Cardiac fibroblast (primary cell): ENCODE measurements at regions not wholly inside any gene's neighbourhood (a gene's known extent, or its start where the extent isn't known, plus 50 kb on each side); places are given as distances from the start of the nearest gene placed in this dataset.

Experiments used
- DNase-seq, 2 donors: peaks; one replicate each; pipeline versions ENCODE4 v3.0.0 to v3.0.0-alpha.2; 2010; ENCODE audit warnings: low read depth in 2 of 2
- H3K4me3 ChIP-seq, 2 donors: replicated peaks in 1 of 2; 1 replicate in 1 of 2; 2 replicates in 1 of 2; pipeline ENCODE4 v1.5.1; 2011; ENCODE audit warnings: low read depth in 2 of 2, low read length in 2 of 2, mild to moderate bottlenecking in 2 of 2, moderate library complexity in 1 of 2
- CTCF ChIP-seq: IDR thresholded peaks from one replicate; pipeline ENCODE4 v1.5.1; 2011; ENCODE audit warnings: low read depth, mild to moderate bottlenecking, low read length, inconsistent platforms

- no peak for DNase-seq
- no peak for TF ChIP-seq CTCF
These were observed 207.5 kb downstream of the MATN1 start for GRCh38 chr1:30515755-30516484.

GRCh38 chr1:30514945-30515344, 208.4 kb downstream of the MATN1 start:
- TF ChIP-seq CTCF = no peak
- no peak for DNase-seq
- H3K4me3 ChIP-seq = no peak overlapping the region

More at GRCh38 chr1:30515755-30516484, 207.5 kb downstream of the MATN1 start:
- no peak overlapping the region for H3K4me3 ChIP-seq

- no peak for TF ChIP-seq CTCF
- H3K4me3 ChIP-seq = no peak overlapping the region
- DNase-seq = no peak
These were observed 209.2 kb downstream of the MATN1 start for GRCh38 chr1:30514137-30514654.

DNA sequence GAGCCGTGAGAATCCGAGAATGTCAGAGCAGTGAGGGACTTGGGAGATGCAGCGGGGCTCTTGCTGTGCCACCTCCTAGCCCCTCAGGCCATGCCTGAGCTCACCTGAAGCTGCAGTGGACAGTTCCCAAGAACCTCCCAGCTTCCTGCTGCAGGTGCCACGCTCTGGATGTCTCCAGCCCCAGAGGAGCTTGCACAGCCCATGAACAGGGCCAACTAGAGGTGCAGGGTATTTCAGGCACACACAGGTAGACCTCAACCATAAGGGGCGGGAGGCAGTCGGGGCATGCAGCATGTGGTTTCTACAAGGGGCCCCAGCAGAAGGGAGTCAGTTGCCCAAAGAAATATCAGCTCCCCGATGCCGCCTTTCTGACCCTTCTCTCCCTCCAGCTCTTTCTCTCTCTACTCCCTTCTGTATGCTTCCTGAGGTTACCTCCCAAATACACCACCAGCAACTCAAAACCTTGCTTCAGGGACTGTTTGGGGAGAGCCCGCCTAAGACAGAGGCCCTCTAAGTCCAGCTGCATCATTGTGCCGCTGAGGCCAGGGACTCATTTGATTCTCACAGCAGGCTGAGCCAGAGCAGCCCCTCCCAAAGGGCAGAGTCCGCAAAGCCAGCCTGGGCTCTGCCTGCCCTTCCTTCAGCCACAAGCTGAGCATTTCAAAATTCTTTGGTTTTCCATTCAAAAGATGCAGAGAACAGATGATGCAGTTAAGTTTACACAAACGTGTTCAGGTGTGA, 209.8 kb downstream of the MATN1 start:
- DNase-seq = no peak
- no peak for TF ChIP-seq CTCF
- no peak overlapping the region for H3K4me3 ChIP-seq

DNA sequence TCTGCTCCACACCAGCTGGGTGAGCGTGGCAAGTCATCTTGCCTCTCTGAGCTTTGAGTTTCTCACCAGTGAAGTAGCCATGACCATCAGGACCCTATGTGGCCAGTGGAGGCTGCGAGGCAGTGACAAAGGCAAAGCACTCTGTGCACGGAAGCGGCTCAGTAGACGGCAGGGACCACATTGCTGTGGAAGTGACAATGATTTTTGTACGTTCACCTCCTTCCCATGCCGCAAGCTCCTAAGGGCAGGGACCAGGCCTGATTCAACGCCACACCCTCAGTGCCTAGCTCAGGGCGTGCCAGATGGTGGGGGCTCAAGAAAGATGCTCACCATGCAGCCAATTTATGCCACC, 210.5 kb downstream of the MATN1 start:
- TF ChIP-seq CTCF = no peak
- DNase-seq = no peak
- no peak overlapping the region for H3K4me3 ChIP-seq

DNA sequence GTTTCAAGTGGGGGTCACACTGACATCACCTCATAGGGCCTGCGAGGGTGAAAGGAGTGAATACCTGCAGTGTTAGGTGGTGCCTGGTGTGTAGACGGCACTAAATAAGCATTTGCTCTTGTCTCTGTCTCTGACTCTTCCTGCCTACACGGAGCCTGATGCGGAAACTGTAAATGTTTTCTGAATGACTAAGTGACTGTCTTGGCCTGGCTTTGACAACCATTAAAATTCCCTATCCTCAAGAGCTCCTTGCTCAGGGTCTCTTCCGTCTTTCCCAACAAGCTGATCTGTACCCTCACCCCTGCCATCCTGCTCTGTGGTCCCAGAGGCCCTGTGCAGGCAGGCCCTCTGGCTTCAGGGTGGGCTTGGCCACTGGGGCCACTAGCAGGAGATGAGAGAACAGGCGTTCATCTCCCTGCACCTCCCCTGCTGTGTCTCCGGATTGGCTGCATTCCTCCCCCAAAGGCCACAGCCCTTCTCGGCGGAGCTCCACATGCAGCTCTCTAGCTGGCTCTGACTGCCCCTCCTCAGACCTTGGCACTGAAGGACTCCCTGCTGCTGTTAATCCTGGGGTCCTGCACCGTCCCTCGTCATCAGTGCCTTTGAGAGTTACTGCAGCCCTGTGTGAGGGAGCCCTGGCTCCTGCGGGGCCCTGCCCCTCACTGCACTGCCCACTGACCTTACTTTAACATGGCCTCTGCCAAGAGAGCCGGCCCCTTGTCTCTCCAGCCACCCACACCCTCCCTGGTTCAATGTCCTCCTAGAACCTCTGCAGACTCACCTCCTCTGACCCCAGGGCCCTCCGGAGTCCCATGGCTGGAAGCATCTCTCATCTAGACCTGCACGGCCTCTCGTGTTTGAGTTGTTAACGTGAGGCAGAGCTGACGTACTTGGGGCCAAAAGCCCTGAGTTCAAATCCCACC, 211.1 kb downstream of the MATN1 start:
- no peak for TF ChIP-seq CTCF
- no peak overlapping the region for H3K4me3 ChIP-seq
- DNase-seq = no peak
